ENCODE measurements at regions not wholly inside any gene's neighbourhood (a gene's known extent, or its start where the extent isn't known, plus 50 kb on each side); places are given as distances from the start of the nearest gene placed in this dataset.

DNA sequence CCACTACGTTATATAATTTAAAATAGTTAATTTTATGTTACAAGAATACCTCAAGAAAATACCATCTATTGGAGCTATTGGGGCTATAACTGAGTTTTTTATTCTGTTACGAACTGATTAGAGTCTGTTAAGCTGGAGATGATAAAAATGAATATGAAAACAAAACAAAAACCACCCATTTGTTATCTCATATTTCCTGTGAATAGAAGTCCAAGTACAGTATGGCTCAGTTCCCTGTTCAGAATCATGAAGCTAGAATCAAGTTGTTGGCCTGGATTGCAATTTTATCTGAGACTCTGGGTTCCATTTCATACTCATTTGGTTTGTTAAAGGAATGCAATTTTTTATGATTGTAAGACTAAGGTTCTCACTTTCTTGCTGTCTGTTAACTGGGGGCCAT is 319.1 kb upstream of the PCDH18 start:
- TF ChIP-seq, protein P1, sequence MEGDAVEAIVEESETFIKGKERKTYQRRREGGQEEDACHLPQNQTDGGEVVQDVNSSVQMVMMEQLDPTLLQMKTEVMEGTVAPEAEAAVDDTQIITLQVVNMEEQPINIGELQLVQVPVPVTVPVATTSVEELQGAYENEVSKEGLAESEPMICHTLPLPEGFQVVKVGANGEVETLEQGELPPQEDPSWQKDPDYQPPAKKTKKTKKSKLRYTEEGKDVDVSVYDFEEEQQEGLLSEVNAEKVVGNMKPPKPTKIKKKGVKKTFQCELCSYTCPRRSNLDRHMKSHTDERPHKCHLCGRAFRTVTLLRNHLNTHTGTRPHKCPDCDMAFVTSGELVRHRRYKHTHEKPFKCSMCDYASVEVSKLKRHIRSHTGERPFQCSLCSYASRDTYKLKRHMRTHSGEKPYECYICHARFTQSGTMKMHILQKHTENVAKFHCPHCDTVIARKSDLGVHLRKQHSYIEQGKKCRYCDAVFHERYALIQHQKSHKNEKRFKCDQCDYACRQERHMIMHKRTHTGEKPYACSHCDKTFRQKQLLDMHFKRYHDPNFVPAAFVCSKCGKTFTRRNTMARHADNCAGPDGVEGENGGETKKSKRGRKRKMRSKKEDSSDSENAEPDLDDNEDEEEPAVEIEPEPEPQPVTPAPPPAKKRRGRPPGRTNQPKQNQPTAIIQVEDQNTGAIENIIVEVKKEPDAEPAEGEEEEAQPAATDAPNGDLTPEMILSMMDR (IDR thresholded peaks at IDR 0.05): no peak
- no peak for TF ChIP-seq POLR2AphosphoS5 (IDR thresholded peaks at IDR 0.05)
- TF ChIP-seq POLR2A (IDR thresholded peaks at IDR 0.05): no peak

Data from upper lobe of left lung (tissue), 4 donors.